ACC112 (cell line): ENCODE measurements at regions not wholly inside any gene's neighbourhood (a gene's known extent, or its start where the extent isn't known, plus 50 kb on each side); places are given as distances from the start of the nearest gene placed in this dataset.

Experiments
- H2AFZ ChIP-seq: fragments of 200-600 bp; sonication (generic); one replicate; pipeline ENCODE4 v1.6.0; 2017; ENCODE audit warnings: antibody characterized with exemption, low read length; ENCODE audit not compliant: unreplicated experiment
- H3K27ac ChIP-seq: fragments of 200-600 bp; sonication (generic); 2 replicates; pipeline ENCODE4 v1.5.1; 2014; ENCODE audit warnings: low read depth, mild to moderate bottlenecking, antibody characterized with exemption, low read length, moderate library complexity
- H3K27me3 ChIP-seq: fragments of 200-600 bp; sonication (generic); 2 replicates; pipeline ENCODE4 v1.6.1; 2014; ENCODE audit warnings: mild to moderate bottlenecking, antibody characterized with exemption, low read length, moderate library complexity, mixed read lengths; ENCODE audit not compliant: insufficient read depth
- H3K36me3 ChIP-seq: fragments of 200-600 bp; sonication (generic); 2 replicates; pipeline ENCODE4 v1.6.1; 2016; ENCODE audit warnings: mild to moderate bottlenecking, antibody characterized with exemption, low read length, moderate library complexity, mixed read lengths; ENCODE audit not compliant: insufficient read depth
- H3K4me1 ChIP-seq: fragments of 200-600 bp; sonication (generic); one replicate; pipeline ENCODE4 v1.6.1; 2016; ENCODE audit warnings: low read length, mixed read lengths; ENCODE audit not compliant: insufficient read depth, unreplicated experiment, control insufficient read depth
- H3K4me3 ChIP-seq: fragments of 200-600 bp; sonication (generic); 2 replicates; pipeline ENCODE4 v1.5.1; 2014; ENCODE audit warnings: mild to moderate bottlenecking, low read depth, low read length
- H3K79me2 ChIP-seq: fragments of 200-600 bp; sonication (generic); one replicate; pipeline ENCODE4 v1.6.0; 2016; ENCODE audit warnings: low read length; ENCODE audit not compliant: control insufficient read depth, unreplicated experiment, insufficient read depth

DNA sequence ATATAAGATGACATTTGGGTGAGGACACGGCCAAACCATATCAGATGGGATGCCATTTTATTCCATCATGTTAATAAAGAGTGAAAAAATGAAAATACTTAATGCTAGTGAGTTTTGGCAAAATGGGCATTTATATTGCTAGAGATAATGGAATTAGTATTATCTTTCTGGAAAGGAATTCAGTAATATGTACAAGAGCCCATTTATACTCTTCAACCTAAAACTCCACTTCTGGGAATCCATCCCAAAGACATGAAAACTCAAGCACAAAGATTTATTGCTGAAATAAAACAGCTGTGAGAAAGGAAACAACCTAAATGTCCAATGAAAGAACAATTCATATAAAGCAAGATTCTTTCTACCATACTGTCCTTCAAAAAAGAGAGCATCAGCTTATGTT lies 96.0 kb upstream of the TMEM168 start:
- no peaks in the 10 kb centered on the region for H3K27me3 ChIP-seq
- H2AFZ ChIP-seq: no peak overlapping the region
- no peak overlapping the region for H3K27ac ChIP-seq
- no peaks in the 10 kb centered on the region for H3K4me1 ChIP-seq
- H3K79me2 ChIP-seq: no peaks in the 10 kb centered on the region
- H3K36me3 ChIP-seq: peaks cover 16% of the 10 kb centered on the region; the same call in 1 of the 2 replicates
- H3K4me3 ChIP-seq: no peak overlapping the region

DNA sequence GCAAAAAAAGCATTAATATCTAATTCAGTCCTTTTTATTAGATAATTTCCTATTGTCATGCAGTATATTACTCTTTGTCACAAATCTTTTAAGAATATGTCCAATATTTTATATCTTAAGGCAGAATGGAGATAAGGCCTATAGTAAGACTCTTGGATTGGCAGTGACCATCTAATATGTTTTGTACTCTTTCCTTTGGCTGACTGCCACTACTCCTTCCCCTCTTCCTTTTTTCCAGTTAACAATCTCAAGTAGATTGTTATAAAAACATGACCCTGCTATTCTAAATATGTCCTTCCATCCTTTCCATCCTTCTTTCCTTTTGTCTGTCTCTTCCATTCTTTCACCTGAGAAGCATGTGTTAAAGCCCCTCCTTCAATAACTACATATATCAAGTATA lies 92.8 kb upstream of the TMEM168 start:
- Histone ChIP-seq H3K27ac (no peak overlapping the region), H3K4me3 (no peak overlapping the region), H3K27me3 (no peaks in the 10 kb centered on the region), H3K4me1 (peaks cover 4% of the 10 kb centered on the region), H3K36me3 (peaks cover 8% of the 10 kb centered on the region; the same call in 1 of the 2 replicates), H2AFZ (no peak overlapping the region), H3K79me2 (no peaks in the 10 kb centered on the region)

GRCh38 chr7:112882511-112882910 lies 92.3 kb upstream of the TMEM168 start:
- H3K36me3 ChIP-seq: peaks cover 8% of the 10 kb centered on the region; the same call in 1 of the 2 replicates
- H3K27ac ChIP-seq: no peak overlapping the region
- H3K79me2 ChIP-seq: no peaks in the 10 kb centered on the region
- no peaks in the 10 kb centered on the region for H3K27me3 ChIP-seq
- H3K4me3 ChIP-seq: no peak overlapping the region
- H3K4me1 ChIP-seq: peaks cover 4% of the 10 kb centered on the region
- H2AFZ ChIP-seq: no peak overlapping the region

- Histone ChIP-seq H3K27ac (no peak overlapping the region), H2AFZ (no peak overlapping the region), H3K36me3 (peaks cover 8% of the 10 kb centered on the region; the same call in 1 of the 2 replicates), H3K79me2 (no peaks in the 10 kb centered on the region), H3K27me3 (no peaks in the 10 kb centered on the region), H3K4me1 (peaks cover 4% of the 10 kb centered on the region), H3K4me3 (no peak overlapping the region)
These were observed 91.8 kb upstream of the TMEM168 start for GRCh38 chr7:112882022-112882421.

DNA sequence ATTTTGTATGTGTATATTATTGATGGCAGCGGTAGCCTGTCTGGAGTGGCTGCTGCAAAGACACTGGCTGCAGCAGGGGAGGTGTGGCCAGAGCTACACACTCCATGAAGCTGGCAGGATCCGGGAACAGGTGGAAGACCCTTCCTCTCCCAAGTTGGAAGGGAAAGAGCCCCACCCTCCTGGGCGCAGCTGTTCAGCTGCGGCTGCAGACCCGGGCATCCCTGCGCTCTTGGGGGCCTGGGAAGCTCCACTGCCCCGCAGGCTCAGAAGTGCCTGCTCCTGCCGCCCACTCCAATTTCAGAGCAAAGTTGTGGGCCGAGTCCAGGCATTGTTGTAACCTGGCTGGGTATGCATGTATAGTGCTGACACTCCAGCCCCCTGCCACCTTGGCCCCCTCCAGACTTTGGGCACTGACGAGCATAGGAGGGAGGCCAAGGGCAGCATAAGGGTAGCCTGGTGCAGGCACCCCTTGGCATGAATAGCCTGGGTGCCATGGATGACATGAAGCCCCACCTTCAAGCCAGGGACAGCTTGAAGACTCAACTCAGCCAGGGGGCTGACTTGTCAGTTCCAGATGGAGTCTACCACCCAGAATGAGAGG lies 90.7 kb upstream of the TMEM168 start:
- no peak overlapping the region for H3K4me3 ChIP-seq
- H3K4me1 ChIP-seq: peaks cover 4% of the 10 kb centered on the region
- no peak overlapping the region for H2AFZ ChIP-seq

GRCh38 chr7:112877691-112878460 lies 87.7 kb upstream of the TMEM168 start:
- Histone ChIP-seq H3K36me3 (no peaks in the 10 kb centered on the region), H3K4me1 (peaks cover 4% of the 10 kb centered on the region), H3K4me3 (no peak overlapping the region), H2AFZ (no peak overlapping the region), H3K27ac (no peak overlapping the region), H3K79me2 (no peaks in the 10 kb centered on the region), H3K27me3 (no peaks in the 10 kb centered on the region)

More for the DNA sequence above, 90.7 kb upstream of the TMEM168 start:
- H3K36me3 ChIP-seq: no peaks in the 10 kb centered on the region; the same call in 1 of the 2 replicates
- no peaks in the 10 kb centered on the region for H3K79me2 ChIP-seq
- no peaks in the 10 kb centered on the region for H3K27me3 ChIP-seq
- no peak overlapping the region for H3K27ac ChIP-seq

GRCh38 chr7:112876877-112877276 lies 86.7 kb upstream of the TMEM168 start:
- no peak overlapping the region for H3K27ac ChIP-seq
- H3K4me3 ChIP-seq: no peak overlapping the region
- no peaks in the 10 kb centered on the region for H3K79me2 ChIP-seq
- H3K27me3 ChIP-seq: no peaks in the 10 kb centered on the region
- H2AFZ ChIP-seq: no peak overlapping the region
- H3K36me3 ChIP-seq: no peaks in the 10 kb centered on the region
- H3K4me1 ChIP-seq: peaks cover 4% of the 10 kb centered on the region

GRCh38 chr7:112874909-112875308 lies 84.7 kb upstream of the TMEM168 start:
- H3K4me3 ChIP-seq: no peak overlapping the region
- H3K36me3 ChIP-seq: no peaks in the 10 kb centered on the region

DNA sequence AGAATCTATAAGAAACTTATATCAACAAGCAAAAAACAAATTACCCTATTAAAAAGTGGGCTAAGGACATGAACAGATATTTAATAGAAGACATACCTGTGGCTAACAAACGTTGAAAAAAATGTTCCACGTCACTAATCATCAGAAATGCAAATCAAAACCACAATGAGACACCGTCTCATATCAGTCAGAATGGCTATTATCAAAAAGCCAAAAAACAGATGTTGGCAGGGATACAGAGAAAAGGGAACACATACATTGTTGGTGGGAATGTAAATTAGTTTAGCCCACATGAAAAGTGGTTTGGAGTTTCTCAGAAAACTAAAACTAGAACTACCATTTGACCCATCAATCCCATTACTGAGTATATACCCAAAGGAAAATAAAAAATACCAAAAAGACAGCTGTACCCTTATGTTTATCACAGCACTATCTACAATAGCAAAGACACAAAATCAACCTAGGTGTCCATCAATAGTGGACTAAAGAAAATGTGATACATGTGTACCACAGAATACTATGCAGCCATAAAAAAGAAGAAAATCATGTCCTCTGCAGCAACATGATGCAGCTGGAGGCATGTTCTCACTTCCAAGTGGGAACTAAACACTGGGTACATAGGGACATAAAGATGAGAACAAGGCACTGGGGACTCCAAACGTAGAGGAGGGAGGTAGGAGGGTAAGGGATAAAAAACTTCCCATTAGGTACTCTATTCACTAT lies 83.8 kb upstream of the TMEM168 start:
- Histone ChIP-seq H3K79me2 (peaks cover 8% of the 10 kb centered on the region), H3K27me3 (no peaks in the 10 kb centered on the region), H3K4me3 (no peak overlapping the region), H3K36me3 (no peaks in the 10 kb centered on the region), H2AFZ (no peak overlapping the region), H3K4me1 (peaks cover 4% of the 10 kb centered on the region), H3K27ac (no peak overlapping the region)

More at GRCh38 chr7:112874909-112875308, 84.7 kb upstream of the TMEM168 start:
- H3K27me3 ChIP-seq: no peaks in the 10 kb centered on the region
- H2AFZ ChIP-seq: no peak overlapping the region
- peaks cover 8% of the 10 kb centered on the region for H3K79me2 ChIP-seq
- H3K27ac ChIP-seq: no peak overlapping the region
- H3K4me1 ChIP-seq: peaks cover 4% of the 10 kb centered on the region

DNA sequence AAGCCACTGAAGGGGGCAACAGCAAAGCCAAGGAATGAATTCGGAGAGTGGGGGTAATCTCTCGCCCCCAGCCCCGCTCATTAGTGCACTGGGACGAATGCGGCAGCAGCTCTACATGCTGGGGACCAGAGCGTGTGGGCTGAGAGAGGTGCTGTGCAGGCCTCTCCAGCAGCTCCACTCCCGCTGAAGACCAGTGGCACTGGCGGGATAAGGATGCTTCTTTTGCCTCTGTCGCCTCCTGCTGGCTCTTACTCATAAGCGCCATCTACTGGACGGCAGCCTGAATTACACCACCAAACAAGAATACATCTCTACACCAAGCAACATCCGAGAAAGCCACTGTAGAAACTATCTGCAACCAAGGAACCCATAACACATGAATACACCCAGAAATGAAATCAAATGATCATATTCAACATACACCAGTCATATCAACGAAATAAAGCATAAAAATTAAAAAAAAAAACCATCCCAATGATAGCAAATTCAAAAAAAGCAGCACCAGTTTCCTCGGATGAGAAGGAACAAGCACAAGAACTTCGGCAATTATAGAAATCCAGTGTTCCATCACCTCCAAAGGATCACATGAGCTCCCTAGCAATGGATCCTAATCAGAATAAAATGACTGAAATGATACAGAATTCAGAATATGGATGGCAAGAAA lies 79.0 kb upstream of the TMEM168 start:
- no peaks in the 10 kb centered on the region for H3K4me1 ChIP-seq
- no peaks in the 10 kb centered on the region for H3K36me3 ChIP-seq
- peaks cover 8% of the 10 kb centered on the region for H3K79me2 ChIP-seq
- H2AFZ ChIP-seq: no peak overlapping the region
- H3K27ac ChIP-seq: no peak overlapping the region
- H3K27me3 ChIP-seq: no peaks in the 10 kb centered on the region
- no peak overlapping the region for H3K4me3 ChIP-seq
